ENCODE measurements at regions not wholly inside any gene's neighbourhood (a gene's known extent, or its start where the extent isn't known, plus 50 kb on each side); places are given as distances from the start of the nearest gene placed in this dataset.

DNA sequence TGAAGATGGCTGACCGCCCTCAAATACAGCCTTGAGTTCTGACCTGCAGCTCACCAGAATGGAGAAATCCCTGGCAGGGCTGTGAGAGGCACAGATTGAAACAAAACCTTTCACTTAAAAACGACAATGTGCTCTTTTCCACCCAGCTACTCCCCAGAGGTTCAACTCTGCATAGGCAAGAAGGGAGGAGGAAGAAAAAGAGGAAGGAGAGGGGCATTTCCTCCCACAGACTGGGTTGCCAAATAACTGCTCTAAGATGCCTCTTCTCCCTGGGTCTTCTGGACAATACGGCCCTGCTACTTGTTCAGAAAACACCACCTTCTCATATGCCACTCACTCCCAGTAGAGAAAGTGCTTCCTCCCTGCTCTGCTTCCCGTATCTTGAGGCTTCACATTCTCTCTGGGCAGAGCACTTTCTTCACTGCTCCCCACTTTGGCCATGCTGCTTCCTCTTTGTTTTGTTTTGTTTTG, 136.4 kb upstream of the SLC1A4 start:
- no peak overlapping the region for H3K14ac ChIP-seq (ENCODE audit: insufficient read depth, low read length)
- H3K79me1 ChIP-seq (ENCODE audit: insufficient read depth, low read depth, low read length, poor library complexity, severe bottlenecking): no peaks in the 10 kb centered on the region
- no peak overlapping the region for H3K4ac ChIP-seq (ENCODE audit: low read depth, low read length)
- peaks cover 29 to 31% of the 10 kb centered on the region in 2 experiments for H3K4me1 Mint-ChIP-seq
- no peak overlapping the region for H3K56ac ChIP-seq (ENCODE audit: insufficient read length, low read depth, low read length)
- no peak overlapping the region for H4K8ac ChIP-seq (replicated peaks; ENCODE audit: insufficient read length, low read depth, low read length)
- H3K9me3 ChIP-seq (ENCODE audit: control insufficient read depth, low read depth, low read length): no peaks in the 10 kb centered on the region
- no peak overlapping the region for H2AK5ac ChIP-seq (ENCODE audit: insufficient read length, low read length)
- no peak overlapping the region for H4K5ac ChIP-seq (ENCODE audit: insufficient read length, low read depth, low read length)
- no peak overlapping the region for H3K4me3 Mint-ChIP-seq
- H2BK5ac ChIP-seq (ENCODE audit: insufficient read length, low read length): no peak overlapping the region
- H4K20me1 ChIP-seq (ENCODE audit: control insufficient read depth, insufficient read depth, insufficient read length): no peaks in the 10 kb centered on the region
- H3K23ac ChIP-seq (ENCODE audit: insufficient read length, low read depth, low read length): no peak overlapping the region
- DNase-seq: no peak
- no peak overlapping the region for H2BK12ac ChIP-seq (ENCODE audit: insufficient read length, low read depth, low read length)
- H3K9ac ChIP-seq (ENCODE audit: extremely low read depth, insufficient read length, low read length): no peak overlapping the region
- H3K4me1 ChIP-seq (ENCODE audit: insufficient read depth, low read length): no peaks in the 10 kb centered on the region
- H3K27ac ChIP-seq (ENCODE audit: insufficient read length, low read depth, low read length): no peak overlapping the region
- TF ChIP-seq, protein P1, sequence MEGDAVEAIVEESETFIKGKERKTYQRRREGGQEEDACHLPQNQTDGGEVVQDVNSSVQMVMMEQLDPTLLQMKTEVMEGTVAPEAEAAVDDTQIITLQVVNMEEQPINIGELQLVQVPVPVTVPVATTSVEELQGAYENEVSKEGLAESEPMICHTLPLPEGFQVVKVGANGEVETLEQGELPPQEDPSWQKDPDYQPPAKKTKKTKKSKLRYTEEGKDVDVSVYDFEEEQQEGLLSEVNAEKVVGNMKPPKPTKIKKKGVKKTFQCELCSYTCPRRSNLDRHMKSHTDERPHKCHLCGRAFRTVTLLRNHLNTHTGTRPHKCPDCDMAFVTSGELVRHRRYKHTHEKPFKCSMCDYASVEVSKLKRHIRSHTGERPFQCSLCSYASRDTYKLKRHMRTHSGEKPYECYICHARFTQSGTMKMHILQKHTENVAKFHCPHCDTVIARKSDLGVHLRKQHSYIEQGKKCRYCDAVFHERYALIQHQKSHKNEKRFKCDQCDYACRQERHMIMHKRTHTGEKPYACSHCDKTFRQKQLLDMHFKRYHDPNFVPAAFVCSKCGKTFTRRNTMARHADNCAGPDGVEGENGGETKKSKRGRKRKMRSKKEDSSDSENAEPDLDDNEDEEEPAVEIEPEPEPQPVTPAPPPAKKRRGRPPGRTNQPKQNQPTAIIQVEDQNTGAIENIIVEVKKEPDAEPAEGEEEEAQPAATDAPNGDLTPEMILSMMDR (conservative IDR thresholded peaks at IDR 0.05): no peak
- H3K9me3 Mint-ChIP-seq: no peaks in the 10 kb centered on the region
- no peaks in the 10 kb centered on the region for H3K36me3 Mint-ChIP-seq (ENCODE audit: insufficient read depth in 1 of 3, low read depth in 3 of 3)
- H2BK120ac ChIP-seq (ENCODE audit: low read depth, low read length, poor library complexity, severe bottlenecking): no peak overlapping the region
- H2BK20ac ChIP-seq (ENCODE audit: low read depth, low read length, poor library complexity, severe bottlenecking): no peak overlapping the region
- H3K79me2 ChIP-seq (ENCODE audit: insufficient read depth, low read length): no peaks in the 10 kb centered on the region
- peaks cover 18% of the 10 kb centered on the region for H3K27me3 Mint-ChIP-seq (ENCODE audit: low read depth)
- WGBS (ENCODE audit: extremely low coverage, insufficient read length, low lambda C conversion rate): no CpG with 5 or more reads among the region's 4 CpGs
- no peak overlapping the region for H2AFZ ChIP-seq (ENCODE audit: low read length)
- no peak overlapping the region for H2BK15ac ChIP-seq (ENCODE audit: low read depth, low read length)
- H3K27me3 ChIP-seq (ENCODE audit: insufficient read depth, low read length): no peaks in the 10 kb centered on the region
- H4K91ac ChIP-seq (ENCODE audit: insufficient read length, low read depth, low read length): no peak overlapping the region
- H3K27ac Mint-ChIP-seq: no peak overlapping the region
- no peaks in the 10 kb centered on the region for H3K23me2 ChIP-seq (ENCODE audit: insufficient read length, low read depth, low read length, poor library complexity, severe bottlenecking)
- H3K4me2 ChIP-seq (ENCODE audit: insufficient read depth, insufficient read length, low read length): no peak overlapping the region
- H3T11ph ChIP-seq (ENCODE audit: low read length): no peak overlapping the region
- H3K18ac ChIP-seq (ENCODE audit: insufficient read length, low read depth, low read length): no peak overlapping the region

All from H9 (cell line).